ACC112 (cell line): ENCODE measurements at regions not wholly inside any gene's neighbourhood (a gene's known extent, or its start where the extent isn't known, plus 50 kb on each side); places are given as distances from the start of the nearest gene placed in this dataset.
"Not testable (repeated sequence)": the region's sequence is repeated elsewhere in the genome, so short reads cannot be mapped to it uniquely, and the experiment has no call there.

Source experiments
- H2AFZ ChIP-seq: fragments of 200-600 bp; sonication (generic); one replicate; pipeline ENCODE4 v1.6.0; 2017; ENCODE audit warnings: antibody characterized with exemption, low read length; ENCODE audit not compliant: unreplicated experiment
- H3K27ac ChIP-seq: fragments of 200-600 bp; sonication (generic); 2 replicates; pipeline ENCODE4 v1.5.1; 2014; ENCODE audit warnings: low read depth, mild to moderate bottlenecking, antibody characterized with exemption, low read length, moderate library complexity
- H3K27me3 ChIP-seq: fragments of 200-600 bp; sonication (generic); 2 replicates; pipeline ENCODE4 v1.6.1; 2014; ENCODE audit warnings: mild to moderate bottlenecking, antibody characterized with exemption, low read length, moderate library complexity, mixed read lengths; ENCODE audit not compliant: insufficient read depth
- H3K36me3 ChIP-seq: fragments of 200-600 bp; sonication (generic); 2 replicates; pipeline ENCODE4 v1.6.1; 2016; ENCODE audit warnings: mild to moderate bottlenecking, antibody characterized with exemption, low read length, moderate library complexity, mixed read lengths; ENCODE audit not compliant: insufficient read depth
- H3K4me1 ChIP-seq: fragments of 200-600 bp; sonication (generic); one replicate; pipeline ENCODE4 v1.6.1; 2016; ENCODE audit warnings: low read length, mixed read lengths; ENCODE audit not compliant: insufficient read depth, unreplicated experiment, control insufficient read depth
- H3K4me3 ChIP-seq: fragments of 200-600 bp; sonication (generic); 2 replicates; pipeline ENCODE4 v1.5.1; 2014; ENCODE audit warnings: mild to moderate bottlenecking, low read depth, low read length
- H3K79me2 ChIP-seq: fragments of 200-600 bp; sonication (generic); one replicate; pipeline ENCODE4 v1.6.0; 2016; ENCODE audit warnings: low read length; ENCODE audit not compliant: control insufficient read depth, unreplicated experiment, insufficient read depth

- H3K27me3 ChIP-seq = peaks cover 10% of the 10 kb centered on the region
- no peak overlapping the region for H3K27ac ChIP-seq
- H3K4me3 ChIP-seq = no peak overlapping the region
- H3K79me2 ChIP-seq = no peaks in the 10 kb centered on the region
- no peaks in the 10 kb centered on the region for H3K36me3 ChIP-seq
- no peak overlapping the region for H2AFZ ChIP-seq
- no peaks in the 10 kb centered on the region for H3K4me1 ChIP-seq
Measured at GRCh38 chr13:108082481-108082880, 132.9 kb downstream of the LIG4 start.

DNA sequence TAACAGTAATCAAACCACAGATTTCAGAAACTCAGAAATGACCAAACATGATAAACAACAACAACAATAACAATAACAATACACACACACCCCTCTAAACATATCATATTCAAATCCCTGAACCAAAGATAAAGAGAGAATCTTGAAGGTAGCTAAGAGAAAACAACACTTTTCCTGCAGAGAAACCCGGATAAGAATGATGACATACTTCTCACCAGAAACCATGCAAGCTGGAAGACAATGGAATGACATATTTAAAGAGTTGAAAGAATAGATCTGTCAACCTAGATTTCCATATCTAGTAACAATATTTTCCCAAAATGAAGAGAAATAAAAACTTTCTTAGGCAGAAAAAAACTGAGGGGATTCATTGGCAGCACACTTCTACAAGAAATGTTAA is 138.1 kb downstream of the LIG4 start:
- Histone ChIP-seq H3K27ac (no peak overlapping the region), H2AFZ (no peak overlapping the region), H3K4me1 (no peaks in the 10 kb centered on the region), H3K27me3 (no peaks in the 10 kb centered on the region), H3K36me3 (no peaks in the 10 kb centered on the region), H3K79me2 (no peaks in the 10 kb centered on the region), H3K4me3 (no peak overlapping the region)

- not testable (repeated sequence) for H3K27me3 ChIP-seq, H2AFZ ChIP-seq, H3K4me1 ChIP-seq, H3K79me2 ChIP-seq, H3K36me3 ChIP-seq, H3K27ac ChIP-seq, H3K4me3 ChIP-seq
Measured at GRCh38 chr13:108074429-108074828, 140.9 kb downstream of the LIG4 start.

DNA sequence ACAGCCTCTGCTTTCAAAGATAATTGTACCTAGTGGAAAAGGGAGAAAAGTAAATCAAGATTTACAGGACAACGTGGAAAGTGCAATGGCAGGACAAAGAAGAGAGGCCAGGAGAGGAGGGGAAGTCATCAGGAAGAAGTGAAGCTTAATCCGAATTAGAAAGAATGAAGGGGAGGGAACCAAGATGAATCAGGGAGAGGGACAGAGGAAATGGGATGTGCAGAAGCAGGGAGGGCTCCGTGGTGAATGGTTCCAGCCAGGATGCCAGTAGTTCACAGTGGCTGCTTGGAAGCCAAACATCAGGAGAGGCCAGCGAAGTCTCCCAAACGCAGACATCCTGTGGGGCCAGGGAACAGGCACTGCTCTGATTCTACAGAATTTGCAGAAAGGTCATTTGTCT is 144.4 kb downstream of the LIG4 start:
- no peak overlapping the region for H3K4me3 ChIP-seq
- no peak overlapping the region for H2AFZ ChIP-seq
- H3K27me3 ChIP-seq = no peaks in the 10 kb centered on the region
- H3K79me2 ChIP-seq = no peaks in the 10 kb centered on the region
- H3K36me3 ChIP-seq = no peaks in the 10 kb centered on the region
- no peak overlapping the region for H3K27ac ChIP-seq
- H3K4me1 ChIP-seq = no peaks in the 10 kb centered on the region

DNA sequence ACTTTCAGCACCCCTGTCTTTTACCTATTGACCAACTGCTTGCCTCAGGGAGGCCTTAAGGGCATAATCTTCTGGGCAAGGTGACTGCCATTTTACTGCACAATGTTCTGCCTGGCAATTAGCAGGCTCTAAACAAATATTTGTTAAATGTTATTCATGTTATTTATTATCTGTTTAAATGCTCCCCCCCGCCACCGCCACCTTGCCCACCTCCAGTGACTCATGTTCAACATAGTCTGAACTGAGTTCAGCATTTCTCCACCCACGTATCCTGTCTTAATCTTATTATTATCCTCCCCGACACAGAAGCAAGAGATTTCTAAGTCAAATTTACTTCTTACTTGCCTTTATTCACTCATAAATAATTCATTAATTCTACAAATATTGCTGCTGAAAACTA is 144.8 kb downstream of the LIG4 start:
- Histone ChIP-seq H3K4me3 (no peak overlapping the region), H3K36me3 (no peaks in the 10 kb centered on the region), H3K27me3 (no peaks in the 10 kb centered on the region), H3K27ac (no peak overlapping the region), H3K4me1 (no peaks in the 10 kb centered on the region), H2AFZ (no peak overlapping the region), H3K79me2 (no peaks in the 10 kb centered on the region)

DNA sequence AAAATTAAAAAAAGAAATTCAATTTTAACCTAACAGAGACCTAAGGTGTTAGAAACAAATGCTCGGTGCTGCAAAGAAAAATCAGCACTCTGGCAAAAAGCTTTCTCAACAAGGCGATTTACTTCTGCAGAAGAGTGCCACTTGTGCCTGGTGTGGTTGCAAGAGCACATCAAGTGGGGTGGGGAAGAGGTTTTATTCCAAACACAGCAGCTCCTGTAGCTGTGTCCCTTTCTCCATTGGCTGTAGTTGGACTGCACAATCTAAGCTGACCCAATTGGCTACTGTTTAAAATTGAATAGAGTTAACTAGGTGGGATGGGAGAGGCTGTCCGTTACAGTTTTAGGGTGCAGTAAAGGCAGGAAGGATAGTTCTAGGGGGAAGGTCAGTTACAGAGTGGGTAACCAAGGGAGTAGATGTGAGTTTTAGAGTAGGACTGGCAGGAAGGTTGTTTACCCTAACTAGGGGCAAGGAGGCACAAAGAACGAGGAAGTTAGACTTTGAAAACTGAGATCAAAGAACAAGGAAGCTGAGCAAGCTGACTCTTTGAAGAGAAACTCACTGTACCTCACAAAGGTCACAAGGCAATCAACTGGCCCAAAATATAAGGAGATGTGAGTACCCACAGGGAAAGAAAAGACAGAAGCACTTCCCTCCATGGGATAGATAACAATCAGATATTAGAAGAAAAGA is 145.7 kb downstream of the LIG4 start:
- Histone ChIP-seq H3K79me2 (no peaks in the 10 kb centered on the region), H3K4me3 (no peak overlapping the region), H3K4me1 (no peaks in the 10 kb centered on the region), H3K27me3 (no peaks in the 10 kb centered on the region), H2AFZ (no peak overlapping the region), H3K27ac (no peak overlapping the region), H3K36me3 (no peaks in the 10 kb centered on the region)

DNA sequence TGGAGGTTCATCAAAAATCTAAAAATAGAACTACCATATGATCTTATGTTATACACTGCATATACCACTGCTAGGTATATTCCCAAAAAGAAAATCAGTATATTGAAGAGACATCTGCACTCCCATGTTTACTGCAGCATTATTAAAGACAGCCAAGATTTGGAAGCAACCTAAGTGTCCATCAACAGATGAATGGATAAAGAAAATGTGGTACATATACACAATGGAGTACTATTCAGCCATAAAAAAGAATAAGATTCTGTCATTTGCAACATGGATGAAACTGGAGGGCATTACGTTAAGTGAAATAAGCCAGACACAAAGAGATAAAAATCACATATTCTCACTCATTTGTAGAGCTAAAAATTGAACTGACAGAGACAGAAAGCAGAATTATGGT is 151.0 kb downstream of the LIG4 start:
- H3K4me3 ChIP-seq, H3K27me3 ChIP-seq, H3K79me2 ChIP-seq, H3K27ac ChIP-seq, H3K4me1 ChIP-seq, H3K36me3 ChIP-seq, H2AFZ ChIP-seq: not testable (repeated sequence)

GRCh38 chr13:108060111-108060510 is 155.2 kb downstream of the LIG4 start:
- no peaks in the 10 kb centered on the region for H3K27me3 ChIP-seq
- no peaks in the 10 kb centered on the region for H3K79me2 ChIP-seq
- no peak overlapping the region for H3K27ac ChIP-seq
- H3K4me3 ChIP-seq = no peak overlapping the region
- no peaks in the 10 kb centered on the region for H3K36me3 ChIP-seq
- H3K4me1 ChIP-seq = no peaks in the 10 kb centered on the region
- H2AFZ ChIP-seq = no peak overlapping the region

- Histone ChIP-seq H3K4me1 (no peaks in the 10 kb centered on the region), H3K27ac (no peak overlapping the region), H3K79me2 (no peaks in the 10 kb centered on the region), H3K4me3 (no peak overlapping the region), H2AFZ (no peak overlapping the region), H3K27me3 (no peaks in the 10 kb centered on the region), H3K36me3 (no peaks in the 10 kb centered on the region)
Measured at GRCh38 chr13:108056278-108056677, 159.1 kb downstream of the LIG4 start.

GRCh38 chr13:108049211-108049610 is 166.1 kb downstream of the LIG4 start:
- Histone ChIP-seq H3K27ac (no peak overlapping the region), H3K79me2 (no peaks in the 10 kb centered on the region), H3K36me3 (no peaks in the 10 kb centered on the region), H3K4me1 (no peaks in the 10 kb centered on the region), H3K27me3 (peaks cover 16% of the 10 kb centered on the region), H3K4me3 (no peak overlapping the region), H2AFZ (no peak overlapping the region)

DNA sequence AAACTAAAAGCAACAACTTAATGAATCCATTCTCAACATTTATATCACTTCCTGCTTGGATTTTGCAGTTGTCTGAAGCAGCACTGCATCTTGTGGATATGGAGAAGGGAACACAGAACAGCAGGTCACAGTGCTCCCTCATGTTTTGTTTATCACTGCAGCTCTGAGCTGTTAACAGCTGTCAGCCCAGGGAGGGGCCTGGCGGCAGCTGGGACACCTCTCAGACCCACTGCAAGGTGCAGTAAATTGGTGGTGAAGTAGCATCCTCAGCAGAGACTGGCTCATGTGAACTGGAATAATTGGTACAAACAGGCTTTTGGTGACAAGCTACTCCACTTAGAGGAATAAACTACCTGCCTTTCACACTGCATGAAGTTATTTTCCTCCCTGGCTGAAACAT is 170.4 kb downstream of the LIG4 start:
- H3K27me3 ChIP-seq = peaks cover 16% of the 10 kb centered on the region
- no peaks in the 10 kb centered on the region for H3K36me3 ChIP-seq
- no peak overlapping the region for H3K27ac ChIP-seq
- no peaks in the 10 kb centered on the region for H3K4me1 ChIP-seq
- H3K79me2 ChIP-seq = no peaks in the 10 kb centered on the region
- H2AFZ ChIP-seq = no peak overlapping the region
- H3K4me3 ChIP-seq = no peak overlapping the region
